K562 (cell line): ENCODE measurements at regions not wholly inside any gene's neighbourhood (a gene's known extent, or its start where the extent isn't known, plus 50 kb on each side); places are given as distances from the start of the nearest gene placed in this dataset.

Source experiments
- ATAC-seq: fragments of 200-7000 bp; cut with Tn5 transposase; 3 replicates; pipeline ENCODE4 v1.9.1; 2020; ENCODE audit warnings: moderate library complexity
- BruUV-seq: library from RNA; stranded (reverse); fragments of 400-500 nt; replicated peaks from 2 replicates; lab custom pipeline; 2021; lab: Mats Ljungman, UMichigan
- CTCF ChIA-PET: fragments of 300-600 bp; formaldehyde crosslinking; extraction: SDS; loops from one replicate; lab custom pipeline; 2021; ENCODE audit warnings: low intra/inter-chr PET ratio; lab: Yijun Ruan, JAX
- POLR2A ChIA-PET: fragments of 300-600, 350-650 bp; sonication (Branson Sonifier 250); formaldehyde crosslinking; extraction: SDS; loops from one replicate; lab custom pipeline; 2021; ENCODE audit warnings: antibody characterized with exemption, inconsistent platforms; lab: Yijun Ruan, JAX
- DNase-seq, 4 experiments: peaks; one replicate each; pipeline versions ENCODE4 v3.0.0 to v3.0.0-alpha.2; 2011 to 2018; ENCODE audit warnings: low spot score in 3 of 4, mixed read lengths in 3 of 4; ENCODE audit errors: extremely low read depth in 1 of 4
- FAIRE-seq: peaks from 2 replicates; lab custom pipeline; 2011; peaks lifted over from hg19 to GRCh38; lab: Jason Lieb, UNC
- H2AFZ ChIP-seq: 2 replicates; pipeline ENCODE4 v1.6.0; 2011; ENCODE audit warnings: low read depth, low read length, control low read depth, inconsistent platforms
- H3K27ac ChIP-seq: fragments of 200-600 bp; 3 replicates; pipeline ENCODE4 v1.8.0; 2011; ENCODE audit warnings: low read depth, mild to moderate bottlenecking, control low read depth, inconsistent platforms, low read length, moderate library complexity, mixed read lengths; ENCODE audit errors: extremely low read depth
- H3K27me3 ChIP-seq, 2 experiments: fragments of 300-600 bp in 1 of 2; 2 replicates in 1 of 2; 3 replicates in 1 of 2; pipeline versions ENCODE4 v1.6.0 to v1.8.0; 2011; ENCODE audit warnings: inconsistent platforms in 2 of 2, low read length in 2 of 2, mild to moderate bottlenecking in 1 of 2, mixed read lengths in 1 of 2, moderate library complexity in 1 of 2; ENCODE audit not compliant: control insufficient read depth in 2 of 2, insufficient read depth in 2 of 2
- H3K36me3 ChIP-seq: fragments of 300-600 bp; 3 replicates; pipeline ENCODE4 v1.8.0; 2011; ENCODE audit warnings: mild to moderate bottlenecking, low read length, inconsistent platforms; ENCODE audit not compliant: control insufficient read depth, insufficient read depth
- H3K4me1 ChIP-seq, 2 experiments: fragments of 200-600 bp in 1 of 2; replicated peaks in 1 of 2; 2 replicates in 1 of 2; 3 replicates in 1 of 2; pipeline versions ENCODE4 v1.5.1 to v1.8.0; 2011; ENCODE audit warnings: inconsistent platforms in 2 of 2, low read length in 2 of 2, mild to moderate bottlenecking in 1 of 2, mixed read lengths in 1 of 2, moderate library complexity in 1 of 2; ENCODE audit not compliant: control insufficient read depth in 2 of 2, insufficient read depth in 2 of 2
- H3K4me2 ChIP-seq: 2 replicates; pipeline ENCODE4 v1.6.1; 2011; ENCODE audit warnings: low read length, control low read depth, inconsistent platforms, mixed read lengths; ENCODE audit not compliant: insufficient read depth
- H3K4me3 ChIP-seq: fragments of 200-600 bp; sonication (generic), shearing (Covaris generic); 2 replicates; pipeline ENCODE4 v1.5.1; 2016; ENCODE audit warnings: control low read depth, inconsistent platforms
- H3K79me2 ChIP-seq: fragments of 200-600 bp; 3 replicates; pipeline ENCODE4 v1.8.0; 2011; ENCODE audit warnings: low read length, inconsistent platforms; ENCODE audit not compliant: control insufficient read depth, insufficient read depth
- H3K9ac ChIP-seq, 2 experiments: 2 replicates each; pipeline versions ENCODE4 v1.6.0 to v1.6.1; 2011; ENCODE audit warnings: low read depth in 2 of 2, low read length in 2 of 2, control low read depth in 1 of 2, inconsistent platforms in 1 of 2, mild to moderate bottlenecking in 1 of 2, mixed read lengths in 1 of 2; ENCODE audit not compliant: insufficient read depth in 1 of 2
- H3K9me1 ChIP-seq: one replicate; pipeline ENCODE4 v1.6.0; 2011; ENCODE audit warnings: inconsistent platforms, mild to moderate bottlenecking, low read length, moderate library complexity; ENCODE audit not compliant: control insufficient read depth, insufficient read depth
- H3K9me3 ChIP-seq: replicated peaks from 2 replicates; pipeline ENCODE4 v1.5.1; 2011; ENCODE audit warnings: low read depth, low read length, inconsistent platforms; ENCODE audit not compliant: control insufficient read depth, insufficient read depth
- H4K20me1 ChIP-seq: replicated peaks from 2 replicates; pipeline ENCODE4 v1.6.1; 2011; ENCODE audit warnings: low read length, inconsistent platforms, mixed read lengths; ENCODE audit not compliant: control insufficient read depth, insufficient read depth
- CBFA2T2 ChIP-seq: fragments of 450-650 bp; conservative IDR thresholded peaks from 2 replicates; pipeline ENCODE4 v1.6.1; 2017; ENCODE audit warnings: mild to moderate bottlenecking
- HEY1 ChIP-seq: fragments of 250-450 bp; sonication (Bioruptor Pico); IDR thresholded peaks from 2 replicates; pipeline ENCODE4 v1.5.0; 2020; ENCODE audit warnings: mild to moderate bottlenecking, moderate library complexity, borderline replicate concordance
- LARP7 ChIP-seq: fragments of 450-650 bp; IDR thresholded peaks from 2 replicates; pipeline ENCODE4 v1.6.1; 2016
- PTRF ChIP-seq: fragments of 450-650 bp; IDR thresholded peaks from 2 replicates; pipeline ENCODE4 v1.6.1; 2016; ENCODE audit warnings: mild to moderate bottlenecking, missing genetic modification characterization, missing compliant biosample characterization
- SMARCB1 ChIP-seq: IDR thresholded peaks from 2 replicates; pipeline ENCODE4 v1.6.1; 2011; ENCODE audit warnings: improper control_type of control experiment, low read depth; ENCODE audit not compliant: insufficient read length
- TCFL5 ChIP-seq: fragments of 250-450 bp; sonication (Bioruptor Pico); conservative IDR thresholded peaks from 2 replicates; pipeline ENCODE4 v1.6.1; 2021; ENCODE audit warnings: mild to moderate bottlenecking, moderate library complexity, matching md5 sums
- in situ Hi-C: fragments of 300-500 bp; cut with MboI; formaldehyde crosslinking; loops from 4 replicates; pipeline ENCODE4 v1.15.0; 2018; ENCODE audit warnings: inconsistent platforms, mixed read lengths
- intact Hi-C: fragments of 100-400 bp; cut with micrococcal nuclease; formaldehyde crosslinking; loops from 2 replicates; pipeline ENCODE4 v1.14.2; 2022
- TF ChIP-seq, protein P1 (sequence below): conservative IDR thresholded peaks from 2 replicates; pipeline ENCODE4 v1.6.1; 2011; ENCODE audit warnings: low read depth, mild to moderate bottlenecking, low read length; ENCODE audit not compliant: control insufficient read depth

DNA sequence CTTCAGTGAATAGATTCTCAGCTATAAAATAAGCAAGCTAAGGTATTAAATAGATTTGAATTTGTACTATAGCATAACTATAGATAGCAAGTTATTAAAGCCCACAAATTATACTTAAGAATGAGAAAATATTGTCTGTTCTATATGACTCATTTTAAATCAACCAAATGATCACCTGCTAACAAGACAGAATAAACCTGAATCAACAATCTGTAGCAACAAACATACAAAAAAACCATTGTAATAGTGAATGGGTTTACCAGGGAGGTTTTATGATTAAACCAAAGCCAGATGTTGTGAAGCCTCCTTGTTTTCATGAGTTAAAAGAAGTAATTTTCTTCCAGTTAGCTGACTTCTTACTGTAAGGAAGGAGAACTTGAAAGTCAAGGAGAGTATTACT is 71.9 kb upstream of the HTR1B start:
- H3K4me3 ChIP-seq: no peak overlapping the region
- DNase-seq (no peak), ATAC-seq (no peak), FAIRE-seq (no peak)
- H3K9me3 ChIP-seq: 0 out of 2 replicates have a peak, but pooled peaks cover 3% of the 10 kb centered on the region
- no peaks in the 10 kb centered on the region for H3K79me2 ChIP-seq
- no peak overlapping the region for H2AFZ ChIP-seq
- POLR2A ChIA-PET: no interaction called here
- no peak overlapping the region for H3K4me2 ChIP-seq
- no TSS peak for BruUV-seq
- no peaks in the 10 kb centered on the region for H3K27me3 ChIP-seq
- CTCF ChIA-PET: no interaction called here
- no peak overlapping the region for H3K27ac ChIP-seq
- no peak overlapping the region for H3K9ac ChIP-seq
- H4K20me1 ChIP-seq: no peaks in the 10 kb centered on the region
- in situ Hi-C loops (no loop called here), intact Hi-C loops (no loop called here)
- no peaks in the 10 kb centered on the region for H3K4me1 ChIP-seq
- H3K36me3 ChIP-seq: no peaks in the 10 kb centered on the region
- TF ChIP-seq PTRF (tag): no peak
- no peak for TF ChIP-seq TCFL5 (CRISPR knock-in tag)
- TF ChIP-seq SMARCB1: no peak
- TF ChIP-seq HEY1 (CRISPR knock-in tag): no peak
- TF ChIP-seq LARP7: no peak
- TF ChIP-seq, protein P1, sequence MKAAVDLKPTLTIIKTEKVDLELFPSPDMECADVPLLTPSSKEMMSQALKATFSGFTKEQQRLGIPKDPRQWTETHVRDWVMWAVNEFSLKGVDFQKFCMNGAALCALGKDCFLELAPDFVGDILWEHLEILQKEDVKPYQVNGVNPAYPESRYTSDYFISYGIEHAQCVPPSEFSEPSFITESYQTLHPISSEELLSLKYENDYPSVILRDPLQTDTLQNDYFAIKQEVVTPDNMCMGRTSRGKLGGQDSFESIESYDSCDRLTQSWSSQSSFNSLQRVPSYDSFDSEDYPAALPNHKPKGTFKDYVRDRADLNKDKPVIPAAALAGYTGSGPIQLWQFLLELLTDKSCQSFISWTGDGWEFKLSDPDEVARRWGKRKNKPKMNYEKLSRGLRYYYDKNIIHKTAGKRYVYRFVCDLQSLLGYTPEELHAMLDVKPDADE: no peak
- no peak for TF ChIP-seq CBFA2T2
- H3K9me1 ChIP-seq: no peaks in the 10 kb centered on the region
